AG10803 (cell line): ENCODE measurements at regions not wholly inside any gene's neighbourhood (a gene's known extent, or its start where the extent isn't known, plus 50 kb on each side); places are given as distances from the start of the nearest gene placed in this dataset.
A peak's percentile ranks its signal among the peaks of the same experiment; 100 is the strongest.

Source experiments
- DNase-seq: peaks from one replicate; pipeline ENCODE4 v3.0.0; 2010; ENCODE audit warnings: low read depth
- H3K4me3 ChIP-seq: 2 replicates; pipeline ENCODE4 v1.5.1; 2011; ENCODE audit warnings: mild to moderate bottlenecking, low read length, control low read depth
- CTCF ChIP-seq: conservative IDR thresholded peaks from 2 replicates; pipeline ENCODE4 v1.5.1; 2011; ENCODE audit warnings: mild to moderate bottlenecking, low read length, control low read depth, inconsistent platforms

GRCh38 chr16:86802013-86802412 is 223.7 kb downstream of the FOXL1 start:
- no peak for TF ChIP-seq CTCF
- H3K4me3 ChIP-seq = no peak overlapping the region
- no peak for DNase-seq

GRCh38 chr16:86805188-86805587 is 226.8 kb downstream of the FOXL1 start:
- no peak for DNase-seq
- TF ChIP-seq CTCF = no peak
- no peak overlapping the region for H3K4me3 ChIP-seq

GRCh38 chr16:86806181-86806837 is 228.0 kb downstream of the FOXL1 start:
- no peak for TF ChIP-seq CTCF
- no peak for DNase-seq
- H3K4me3 ChIP-seq = no peak overlapping the region

- H3K4me3 ChIP-seq = no peak overlapping the region
- no peak for TF ChIP-seq CTCF
Measured at GRCh38 chr16:86806838-86807351, 228.5 kb downstream of the FOXL1 start.

GRCh38 chr16:86808863-86809444 is 230.6 kb downstream of the FOXL1 start:
- DNase-seq = no peak
- no peak overlapping the region for H3K4me3 ChIP-seq
- TF ChIP-seq CTCF = no peak

More at GRCh38 chr16:86806838-86807351, 228.5 kb downstream of the FOXL1 start:
- no peak for DNase-seq

GRCh38 chr16:86809458-86809955 is 231.2 kb downstream of the FOXL1 start:
- DNase-seq = peak; percentile 72
- H3K4me3 ChIP-seq = no peak overlapping the region
- 0 out of 2 replicates have a peak, but pooled peaks have one; percentile 8 for TF ChIP-seq CTCF

- no peak for TF ChIP-seq CTCF
- no peak overlapping the region for H3K4me3 ChIP-seq
- no peak for DNase-seq
Measured at GRCh38 chr16:86810062-86810461, 231.7 kb downstream of the FOXL1 start.
